Fibroblast of gingiva (primary cell): ENCODE measurements at regions not wholly inside any gene's neighbourhood (a gene's known extent, or its start where the extent isn't known, plus 50 kb on each side); places are given as distances from the start of the nearest gene placed in this dataset.

Experiments used
- DNase-seq: peaks from one replicate; pipeline ENCODE4 v3.0.0-alpha.2; 2011; ENCODE audit warnings: low read depth

DNA sequence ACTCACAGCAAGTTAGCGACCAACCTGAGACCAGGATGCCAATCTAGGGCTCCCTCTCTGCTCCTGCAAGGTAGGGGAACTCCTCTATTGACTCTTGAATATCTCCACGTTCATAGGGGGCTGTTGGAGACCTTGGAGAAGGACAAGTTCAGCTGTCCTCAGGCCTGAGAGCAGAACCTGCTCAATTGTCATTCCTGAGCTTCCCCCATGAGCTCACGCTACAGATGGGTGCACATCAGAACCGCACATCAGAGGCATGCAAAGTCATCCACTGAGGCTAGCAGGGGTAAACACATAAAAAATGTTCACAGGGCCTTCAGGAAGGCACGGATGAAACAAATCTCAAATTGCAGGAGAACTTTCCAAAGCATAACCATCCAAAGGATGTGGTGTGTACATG is 168.8 kb upstream of the ZNF507 start:
- no peak for DNase-seq

- no peak for DNase-seq
These were observed 167.7 kb upstream of the ZNF507 start for GRCh38 chr19:32177686-32178085.

DNA sequence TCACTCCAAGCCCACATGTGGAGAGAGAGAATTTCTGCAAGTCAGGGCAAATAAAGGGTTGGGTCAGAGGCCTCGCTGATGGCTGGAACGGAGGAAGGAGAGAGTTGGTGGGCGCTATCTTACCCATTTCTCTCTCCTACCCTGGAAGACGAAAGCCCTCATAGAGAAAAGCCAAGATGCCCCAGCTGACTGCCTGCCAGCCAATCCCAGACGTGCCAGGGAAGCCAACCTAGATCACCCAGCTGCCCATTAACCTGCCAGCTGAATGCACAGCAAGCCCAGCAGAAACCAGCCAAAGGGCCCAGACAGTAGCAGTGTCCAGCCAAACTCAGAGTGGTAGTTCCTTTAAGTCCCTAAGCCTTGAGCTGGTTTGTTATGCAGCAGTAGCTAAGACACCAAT is 167.0 kb upstream of the ZNF507 start:
- DNase-seq: no peak

DNA sequence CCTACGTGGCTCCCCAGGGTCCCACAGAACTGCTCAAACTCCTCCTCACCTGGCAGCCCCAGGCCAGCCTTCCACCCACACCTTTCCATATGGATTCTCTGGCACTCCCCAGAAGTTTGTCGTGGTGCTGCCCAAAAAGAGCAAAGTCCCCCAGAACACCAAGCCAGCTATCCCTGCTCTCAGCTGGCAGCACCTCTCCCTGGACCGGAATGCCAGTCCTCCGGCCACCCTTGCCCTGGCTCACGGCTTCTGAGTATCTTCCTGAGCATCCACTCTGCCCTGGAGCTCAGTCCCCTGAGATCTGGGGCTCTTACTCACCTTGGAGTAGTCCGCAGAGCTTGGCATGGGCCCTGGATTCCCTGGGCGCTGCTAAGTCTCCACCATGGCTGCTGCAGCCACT is 166.5 kb upstream of the ZNF507 start:
- DNase-seq: no peak

DNA sequence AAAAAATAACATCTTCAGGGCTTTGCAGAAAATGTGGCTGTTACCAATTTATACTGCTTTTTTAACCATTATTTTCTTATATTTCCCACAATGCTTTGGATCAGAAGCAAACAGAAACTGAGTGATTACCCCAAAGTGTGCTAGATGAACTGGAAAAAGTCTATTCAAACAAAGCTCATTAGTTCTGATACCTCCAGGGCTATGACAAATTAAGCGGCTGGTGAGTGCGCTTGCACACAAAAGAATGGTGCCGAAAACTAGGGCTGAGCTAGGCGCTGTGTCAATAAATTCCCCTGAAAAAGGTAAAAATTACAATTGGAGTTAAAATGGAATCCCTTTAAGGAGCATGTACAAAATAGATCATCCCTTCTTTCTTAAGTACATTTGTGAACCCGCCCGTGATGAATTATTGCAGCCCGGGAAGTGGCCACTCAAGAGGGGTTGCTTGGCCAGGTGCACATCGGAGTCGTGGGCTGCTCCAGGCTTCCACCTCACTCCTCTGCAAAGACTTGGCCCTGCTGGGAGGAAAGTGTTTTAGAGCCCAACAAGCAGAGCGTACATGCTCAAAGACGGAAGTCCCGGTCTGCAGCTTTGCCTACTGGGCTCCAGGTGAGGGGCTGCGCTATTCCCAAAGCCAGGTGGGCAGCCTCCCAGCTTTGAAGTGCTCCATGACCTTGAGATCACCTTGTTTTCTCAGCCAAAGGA is 164.0 kb upstream of the ZNF507 start:
- no peak for DNase-seq

DNA sequence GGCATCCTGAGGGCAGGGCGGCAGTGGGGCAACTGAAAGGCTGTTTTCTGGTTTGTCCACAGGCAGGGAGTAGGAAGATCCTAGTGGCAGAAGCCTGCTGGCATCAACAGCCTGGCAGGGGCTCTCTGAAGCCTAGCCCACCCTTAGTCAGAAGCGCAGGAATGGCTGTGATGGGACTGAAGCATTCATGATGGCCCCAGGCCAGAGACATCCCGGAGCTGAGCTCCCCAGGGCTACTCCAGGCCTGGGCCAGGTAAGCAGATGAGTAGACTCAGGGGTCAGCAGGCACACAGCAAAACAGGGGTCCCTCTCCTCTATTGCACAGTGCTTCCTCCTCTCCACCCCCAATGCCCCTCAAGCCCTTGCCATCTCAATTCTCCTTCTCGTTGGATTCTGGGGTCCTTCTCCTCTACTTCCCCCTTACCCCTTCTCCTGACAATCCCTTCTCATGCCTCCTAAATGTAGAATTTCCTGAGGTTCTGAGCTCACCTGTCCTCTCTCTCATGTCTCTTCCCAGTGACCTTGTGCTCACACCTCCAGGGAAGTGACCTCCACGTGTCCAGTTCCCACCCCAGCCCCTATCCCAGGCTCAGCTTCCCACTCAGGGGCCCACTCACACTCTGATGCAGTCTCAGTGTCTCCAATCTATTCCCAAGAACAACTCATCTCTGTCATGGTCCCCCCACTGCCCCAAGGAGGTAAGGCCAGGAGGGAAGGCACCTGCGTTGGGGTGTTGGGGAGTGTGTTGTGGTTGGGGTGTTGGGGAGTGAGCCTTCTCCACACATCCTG is 158.7 kb upstream of the ZNF507 start:
- no peak for DNase-seq

GRCh38 chr19:32188921-32189320 is 156.5 kb upstream of the ZNF507 start:
- DNase-seq: no peak

GRCh38 chr19:32189956-32190706 is 155.3 kb upstream of the ZNF507 start:
- no peak for DNase-seq

DNA sequence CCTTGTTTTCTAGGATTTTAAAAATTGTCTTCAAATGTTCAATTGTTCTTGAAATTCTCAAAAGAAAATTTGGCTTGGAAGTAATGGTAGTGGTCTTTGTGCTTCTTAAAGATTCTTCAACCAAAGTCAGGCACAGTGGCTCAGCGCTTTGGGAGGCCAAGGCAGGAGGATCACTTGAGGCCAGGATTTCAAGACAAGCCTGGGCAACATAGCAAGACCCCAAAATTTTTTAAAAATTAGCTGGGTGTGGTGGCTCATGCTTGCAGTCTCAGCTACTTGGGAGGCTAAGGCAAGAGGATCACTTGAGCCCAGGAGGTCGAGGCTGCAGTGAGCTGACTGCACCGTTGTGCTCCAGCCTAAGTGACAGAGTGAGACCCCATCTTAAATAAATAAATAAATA is 153.5 kb upstream of the ZNF507 start:
- DNase-seq: no peak

GRCh38 chr19:32195706-32196610 is 149.5 kb upstream of the ZNF507 start:
- DNase-seq: no peak

GRCh38 chr19:32196690-32197420 is 148.6 kb upstream of the ZNF507 start:
- no peak for DNase-seq

- no peak for DNase-seq
These were observed 147.2 kb upstream of the ZNF507 start for GRCh38 chr19:32197896-32198882.

DNA sequence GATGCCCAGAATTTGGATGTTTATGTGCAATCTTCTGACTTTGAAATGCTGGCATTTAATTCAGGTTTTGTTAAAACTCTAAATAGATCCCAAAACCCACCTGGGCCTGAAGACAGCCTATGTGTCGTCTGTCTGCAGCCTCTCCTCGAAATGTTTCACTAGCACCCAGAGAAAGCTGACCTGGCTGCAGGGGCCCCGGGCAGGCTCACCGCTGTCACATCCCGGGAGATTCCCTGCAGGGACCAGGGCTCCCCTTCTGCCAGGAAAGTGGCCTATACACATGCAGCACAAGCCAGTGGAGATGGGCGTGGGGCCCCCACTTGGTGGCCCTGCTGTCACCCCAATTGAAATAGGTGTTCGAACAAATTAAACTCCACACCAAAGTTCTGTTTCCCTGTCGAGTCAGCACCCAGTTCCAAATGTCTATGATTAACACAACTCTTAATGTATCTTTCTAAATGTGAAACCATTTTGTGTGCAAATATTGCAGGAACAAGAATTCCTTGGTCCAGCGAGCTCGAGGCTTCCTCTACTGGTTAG is 145.8 kb upstream of the ZNF507 start:
- DNase-seq: no peak

DNA sequence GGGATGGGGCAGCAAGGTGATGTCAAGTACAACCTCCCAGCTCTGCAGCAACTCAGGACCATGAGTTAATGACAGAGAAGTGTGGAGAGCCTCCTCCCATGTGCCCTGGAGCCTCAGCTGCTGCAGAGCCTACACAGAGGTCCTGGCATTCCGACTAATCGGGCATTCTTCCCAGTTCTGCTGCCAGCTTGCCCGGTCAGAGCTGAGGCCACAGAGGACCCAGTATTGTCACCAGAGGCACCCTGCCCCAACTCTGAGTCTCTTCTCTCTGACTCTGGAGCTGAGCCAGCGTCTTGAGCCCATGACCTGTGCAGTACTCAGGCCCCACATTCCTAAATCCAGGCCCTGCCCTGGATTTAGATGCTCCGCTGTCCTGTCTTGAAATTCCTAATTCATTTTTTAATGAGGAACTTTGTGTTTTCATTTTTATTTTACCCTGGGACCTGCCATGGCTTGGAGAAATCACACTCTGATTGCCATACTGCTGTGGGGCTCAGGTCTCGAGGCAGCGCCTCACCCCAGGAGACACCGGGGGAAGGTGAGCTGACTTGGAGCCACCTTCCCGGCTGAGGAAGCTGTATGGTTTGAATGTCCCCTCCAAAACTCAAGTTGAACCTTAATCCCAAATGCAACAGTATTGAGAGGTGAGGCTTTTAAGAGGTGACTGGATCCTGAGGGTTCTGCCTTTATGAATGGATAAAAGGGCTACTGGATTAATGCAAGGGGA is 144.9 kb upstream of the ZNF507 start:
- DNase-seq: no peak

- DNase-seq: no peak
These were observed 144.2 kb upstream of the ZNF507 start for GRCh38 chr19:32201211-32201610.

DNA sequence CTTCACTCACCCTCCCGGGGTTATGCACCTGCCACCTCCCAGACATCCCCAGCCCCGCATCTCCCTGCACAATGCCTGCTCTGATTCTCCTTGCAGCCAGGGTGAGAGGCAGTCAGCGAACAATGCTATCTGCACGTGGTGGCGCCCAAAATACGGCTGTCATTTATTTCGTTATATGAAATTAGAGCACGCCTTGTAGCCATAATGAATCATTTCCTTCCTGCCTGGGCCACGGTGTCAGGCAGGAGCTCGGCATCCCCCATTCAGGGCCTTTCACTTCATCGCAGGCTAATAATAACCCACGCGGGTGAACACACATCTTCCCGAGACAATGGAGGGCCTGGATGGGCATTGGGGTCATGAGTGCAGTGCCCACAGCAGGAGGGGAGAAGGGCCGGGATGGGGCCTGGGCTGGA is 143.8 kb upstream of the ZNF507 start:
- no peak for DNase-seq

DNA sequence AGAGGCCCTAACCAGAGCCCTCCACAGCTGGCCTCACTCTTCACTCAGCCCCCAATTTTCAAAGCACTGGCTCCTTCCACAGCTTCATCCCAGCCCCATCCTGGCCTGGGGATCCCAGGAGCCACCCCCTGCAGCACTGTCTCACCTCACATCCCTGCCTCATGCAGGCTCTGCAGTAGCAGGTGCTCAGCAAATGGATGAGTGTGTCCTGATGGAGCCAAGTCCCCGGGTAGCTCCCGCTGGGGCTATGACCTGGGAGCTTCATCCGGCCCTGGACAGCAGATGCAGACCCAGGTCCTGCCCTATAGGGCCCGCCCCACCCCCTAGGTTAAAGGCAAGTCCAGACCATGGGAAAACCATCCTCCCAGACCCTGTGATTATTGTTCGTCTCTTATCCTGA is 143.2 kb upstream of the ZNF507 start:
- no peak for DNase-seq

DNA sequence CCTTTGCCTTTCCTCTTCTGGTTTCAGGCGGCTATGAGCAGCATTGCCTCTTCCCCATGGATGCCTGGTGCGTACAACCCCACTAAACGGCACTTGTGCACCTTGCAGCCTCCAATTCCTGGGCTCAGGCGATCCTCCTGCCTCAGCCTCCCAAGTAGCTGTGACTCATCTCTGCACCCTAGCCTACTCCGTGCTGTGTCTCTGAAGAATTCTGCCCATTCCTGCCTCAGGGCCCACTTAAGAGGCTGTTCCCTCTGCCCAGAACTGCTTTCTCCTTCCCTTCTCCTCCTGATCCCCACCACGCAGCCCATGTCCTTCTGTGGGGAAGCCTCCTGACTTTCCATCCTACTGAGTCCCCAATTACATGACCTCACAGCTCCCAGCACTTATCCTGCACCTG is 142.2 kb upstream of the ZNF507 start:
- no peak for DNase-seq

DNA sequence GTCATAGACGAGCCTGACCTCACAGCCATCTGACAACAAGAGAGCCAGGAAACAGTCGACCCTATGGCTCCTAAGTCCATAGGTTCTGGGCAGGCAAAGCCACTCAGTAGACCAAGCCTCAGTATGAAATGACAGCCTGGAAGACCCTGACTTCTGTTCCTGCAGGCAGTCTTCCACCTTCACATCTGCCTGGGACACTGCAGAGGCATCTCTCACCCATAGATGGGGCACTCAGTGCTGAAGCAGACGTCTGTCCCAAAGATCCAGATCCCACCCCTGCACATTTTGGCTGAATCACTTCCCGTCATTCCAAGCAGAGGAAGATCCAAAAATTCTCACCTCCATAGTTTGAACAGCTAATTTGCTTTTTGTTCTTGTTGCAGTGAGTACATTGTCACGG is 139.3 kb upstream of the ZNF507 start:
- DNase-seq: no peak
